GM18867 (cell line): ENCODE measurements at regions not wholly inside any gene's neighbourhood (a gene's known extent, or its start where the extent isn't known, plus 50 kb on each side); places are given as distances from the start of the nearest gene placed in this dataset.
"Not testable (repeated sequence)": the region's sequence is repeated elsewhere in the genome, so short reads cannot be mapped to it uniquely, and the experiment has no call there.

Experiments used
- ATAC-seq: cut with Tn5 transposase; IDR thresholded peaks from one replicate; pipeline ENCODE4 v1.9.1; 2021; ENCODE audit warnings: mild to moderate bottlenecking, moderate library complexity; ENCODE audit not compliant: unreplicated experiment

DNA sequence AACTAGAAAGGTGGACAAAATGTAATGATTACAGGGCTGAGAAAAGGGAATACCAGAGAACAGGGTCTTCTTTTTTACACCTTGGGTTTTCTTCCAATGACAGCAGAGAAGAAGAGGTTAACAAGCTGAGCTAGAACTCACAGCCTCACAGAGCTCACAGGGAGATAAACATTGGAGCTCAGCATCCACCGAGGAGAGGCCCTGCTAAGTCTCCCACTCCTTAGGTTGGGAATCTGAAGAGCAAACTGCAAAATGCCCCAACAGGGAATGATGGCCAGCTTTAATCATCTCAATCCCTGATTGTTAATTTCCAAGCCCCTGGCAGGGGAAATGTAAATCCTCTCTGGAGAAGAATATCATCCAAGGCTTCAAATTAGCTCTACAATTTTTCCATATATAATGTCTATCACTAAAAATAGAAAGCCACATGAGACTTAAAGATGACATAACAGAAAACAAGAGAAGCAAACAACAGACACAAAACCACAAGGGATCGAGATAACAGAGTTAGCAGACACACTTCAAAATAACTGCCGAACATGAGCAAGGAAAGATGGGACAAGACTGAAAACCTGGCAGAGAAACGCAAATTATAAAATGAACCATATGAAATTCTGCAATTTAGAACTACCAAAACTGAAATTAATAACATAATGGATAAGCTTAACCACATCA lies 66.1 kb upstream of the ZSCAN2 start:
- not testable (repeated sequence) for ATAC-seq

DNA sequence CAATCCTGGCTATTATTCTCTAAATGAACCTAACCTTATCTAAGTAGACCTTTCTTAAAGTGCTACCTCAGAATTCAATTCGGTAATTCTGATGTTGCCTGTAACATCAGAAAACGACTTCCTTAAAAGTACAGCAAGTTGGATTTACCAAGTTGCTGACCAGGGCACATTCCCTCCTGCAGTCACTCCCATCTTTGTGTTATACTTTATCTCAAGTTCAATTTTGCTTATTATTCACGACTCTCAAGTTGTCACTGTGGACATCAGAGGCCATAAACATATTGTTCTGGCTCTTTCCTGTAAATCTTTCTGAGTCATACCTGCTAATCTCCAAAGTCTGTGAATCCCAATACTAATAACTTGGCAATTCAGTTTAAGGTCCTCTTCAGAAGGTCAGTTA lies 64.6 kb upstream of the ZSCAN2 start:
- ATAC-seq: not testable (repeated sequence)

DNA sequence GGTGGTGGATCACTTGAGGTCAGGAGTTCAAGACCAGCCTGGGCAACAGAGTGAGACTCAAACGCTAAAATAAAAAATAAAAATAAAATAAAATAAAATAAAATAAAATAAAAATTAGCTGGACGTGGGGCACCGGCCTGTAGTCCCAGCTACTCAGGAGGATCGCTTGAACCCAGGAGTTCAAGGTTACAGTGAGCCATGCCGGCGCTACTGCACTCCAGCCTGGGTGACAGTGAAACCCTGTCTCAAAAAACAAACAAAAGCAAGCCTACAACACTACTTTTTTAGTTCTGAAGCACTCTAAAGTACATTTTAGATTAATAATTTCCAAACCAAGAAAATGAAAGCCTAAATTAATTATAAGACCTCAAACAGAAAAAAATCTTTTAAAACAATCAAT lies 56.2 kb upstream of the ZSCAN2 start:
- not testable (repeated sequence) for ATAC-seq

DNA sequence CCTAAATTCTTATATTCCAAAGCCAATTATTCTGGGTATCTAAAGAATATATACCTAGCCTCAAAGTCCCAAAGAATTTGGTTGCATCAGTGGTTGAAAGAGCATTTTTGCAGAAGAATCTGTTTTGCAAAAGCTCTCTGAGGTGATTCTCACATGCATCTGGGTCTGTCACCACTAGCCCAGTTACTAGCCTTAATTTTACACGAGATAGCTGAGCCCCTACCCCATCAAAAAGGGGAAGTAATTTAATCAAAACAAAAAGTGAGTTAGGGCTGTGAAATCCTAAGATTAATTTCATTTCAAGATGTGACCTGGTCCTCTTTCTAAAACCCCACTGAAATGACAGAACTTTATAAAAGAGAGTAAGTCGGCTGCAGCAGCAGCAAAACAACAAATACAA lies 53.7 kb upstream of the ZSCAN2 start:
- ATAC-seq: not testable (repeated sequence)

DNA sequence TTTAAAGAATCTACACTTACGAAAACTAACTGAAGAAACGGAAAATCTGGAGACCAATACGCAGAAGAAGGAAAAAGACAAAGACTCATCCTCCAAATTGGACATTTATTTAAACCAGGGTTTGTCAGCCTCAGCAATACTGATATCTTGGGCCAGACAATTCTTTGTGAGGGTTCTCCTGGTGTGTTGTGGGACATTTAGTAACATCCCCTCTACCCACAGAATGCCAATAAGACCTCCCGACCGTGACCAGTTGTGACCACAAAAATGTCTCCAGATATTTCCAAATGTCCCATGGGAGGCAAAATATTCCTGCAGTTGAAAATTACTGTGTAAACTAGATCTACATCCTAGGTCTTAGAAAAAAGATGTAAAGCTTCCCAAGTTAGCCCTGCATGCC lies 50.3 kb upstream of the ZSCAN2 start:
- ATAC-seq: not testable (repeated sequence)
